Germinal center (tissue), 1 donor: ENCODE measurements at regions not wholly inside any gene's neighbourhood (a gene's known extent, or its start where the extent isn't known, plus 50 kb on each side); places are given as distances from the start of the nearest gene placed in this dataset.
"Not testable (repeated sequence)": the region's sequence is repeated elsewhere in the genome, so short reads cannot be mapped to it uniquely, and the experiment has no call there.

Experiments
- DNase-seq: peaks from one replicate; pipeline ENCODE4 v3.0.0; 2012; ENCODE audit warnings: mixed read lengths, low spot score

GRCh38 chr13:62767473-62767872 is 1351.8 kb upstream of the PCDH20 start:
- DNase-seq: no peak

GRCh38 chr13:62760724-62761123 is 1345.1 kb upstream of the PCDH20 start:
- no peak for DNase-seq

- no peak for DNase-seq
These were observed 1332.0 kb upstream of the PCDH20 start for GRCh38 chr13:62747629-62748028.

GRCh38 chr13:62747152-62747551 is 1331.5 kb upstream of the PCDH20 start:
- DNase-seq: no peak

- not testable (repeated sequence) for DNase-seq
These were observed 1314.1 kb upstream of the PCDH20 start for GRCh38 chr13:62729746-62730145.

GRCh38 chr13:62721893-62722292 is 1306.2 kb upstream of the PCDH20 start:
- DNase-seq: no peak

- DNase-seq: not testable (repeated sequence)
These were observed 1296.3 kb upstream of the PCDH20 start for GRCh38 chr13:62711948-62712347.

GRCh38 chr13:62710787-62711186 is 1295.1 kb upstream of the PCDH20 start:
- DNase-seq: no peak

- no peak for DNase-seq
These were observed 1290.4 kb upstream of the PCDH20 start for GRCh38 chr13:62706048-62706447.

- DNase-seq: no peak
These were observed 1289.2 kb upstream of the PCDH20 start for GRCh38 chr13:62704875-62705274.

- DNase-seq: no peak
These were observed 1286.9 kb upstream of the PCDH20 start for GRCh38 chr13:62702502-62702901.

- no peak for DNase-seq
These were observed 1282.1 kb upstream of the PCDH20 start for GRCh38 chr13:62697701-62698100.

GRCh38 chr13:62696490-62696889 is 1280.8 kb upstream of the PCDH20 start:
- DNase-seq: no peak

- no peak for DNase-seq
These were observed 1272.1 kb upstream of the PCDH20 start for GRCh38 chr13:62687732-62688131.

GRCh38 chr13:62684359-62684758 is 1268.7 kb upstream of the PCDH20 start:
- DNase-seq: no peak

GRCh38 chr13:62682788-62683187 is 1267.1 kb upstream of the PCDH20 start:
- DNase-seq: no peak

GRCh38 chr13:62678039-62678438 is 1262.4 kb upstream of the PCDH20 start:
- DNase-seq: no peak

GRCh38 chr13:62663767-62664166 is 1248.1 kb upstream of the PCDH20 start:
- DNase-seq: no peak

- DNase-seq: no peak
These were observed 1243.7 kb upstream of the PCDH20 start for GRCh38 chr13:62659365-62659764.

- no peak for DNase-seq
These were observed 1237.7 kb upstream of the PCDH20 start for GRCh38 chr13:62653371-62653770.

GRCh38 chr13:62643799-62644524 is 1228.3 kb upstream of the PCDH20 start:
- no peak for DNase-seq

GRCh38 chr13:62643007-62643483 is 1227.4 kb upstream of the PCDH20 start:
- no peak for DNase-seq

- no peak for DNase-seq
These were observed 1219.5 kb upstream of the PCDH20 start for GRCh38 chr13:62635161-62635560.

- DNase-seq: no peak
These were observed 1217.8 kb upstream of the PCDH20 start for GRCh38 chr13:62633448-62633847.
